ENCODE measurements at regions not wholly inside any gene's neighbourhood (a gene's known extent, or its start where the extent isn't known, plus 50 kb on each side); places are given as distances from the start of the nearest gene placed in this dataset.

- no peak overlapping the region for H3K4me3 Mint-ChIP-seq
- TF ChIP-seq, protein P1, sequence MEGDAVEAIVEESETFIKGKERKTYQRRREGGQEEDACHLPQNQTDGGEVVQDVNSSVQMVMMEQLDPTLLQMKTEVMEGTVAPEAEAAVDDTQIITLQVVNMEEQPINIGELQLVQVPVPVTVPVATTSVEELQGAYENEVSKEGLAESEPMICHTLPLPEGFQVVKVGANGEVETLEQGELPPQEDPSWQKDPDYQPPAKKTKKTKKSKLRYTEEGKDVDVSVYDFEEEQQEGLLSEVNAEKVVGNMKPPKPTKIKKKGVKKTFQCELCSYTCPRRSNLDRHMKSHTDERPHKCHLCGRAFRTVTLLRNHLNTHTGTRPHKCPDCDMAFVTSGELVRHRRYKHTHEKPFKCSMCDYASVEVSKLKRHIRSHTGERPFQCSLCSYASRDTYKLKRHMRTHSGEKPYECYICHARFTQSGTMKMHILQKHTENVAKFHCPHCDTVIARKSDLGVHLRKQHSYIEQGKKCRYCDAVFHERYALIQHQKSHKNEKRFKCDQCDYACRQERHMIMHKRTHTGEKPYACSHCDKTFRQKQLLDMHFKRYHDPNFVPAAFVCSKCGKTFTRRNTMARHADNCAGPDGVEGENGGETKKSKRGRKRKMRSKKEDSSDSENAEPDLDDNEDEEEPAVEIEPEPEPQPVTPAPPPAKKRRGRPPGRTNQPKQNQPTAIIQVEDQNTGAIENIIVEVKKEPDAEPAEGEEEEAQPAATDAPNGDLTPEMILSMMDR (IDR thresholded peaks at IDR 0.05) = no peak
- no peak for TF ChIP-seq EZH2 (IDR thresholded peaks at IDR 0.05; ENCODE audit: borderline replicate concordance, insufficient read depth, low read depth, low read length, poor library complexity, severe bottlenecking)
- Histone ChIP-seq H4K20me1 (ENCODE audit: control insufficient read depth, insufficient read depth, low read length, poor library complexity, severe bottlenecking) (no peaks in the 10 kb centered on the region), H3K27ac (ENCODE audit: low read length in 2 of 2) (no peak overlapping the region), H2AFZ (ENCODE audit: insufficient read depth, low read depth, low read length, poor library complexity, severe bottlenecking) (peak overlapping the region; percentile 22), H3K9ac (ENCODE audit: low read length) (no peak overlapping the region), H3K4me2 (replicated peaks; ENCODE audit: low read depth, low read length, poor library complexity, severe bottlenecking) (no peak overlapping the region), H3K9me3 (ENCODE audit: control extremely low read depth in 1 of 3, control insufficient read depth in 2 of 3, insufficient read depth in 1 of 3, low read length in 2 of 3) (peaks cover 0 to 10% (median 0%) of the 10 kb centered on the region in 3 donors), H3K4me3 (ENCODE audit: control extremely low read depth in 1 of 5, extremely low read depth in 1 of 5, insufficient read depth in 1 of 5, low read depth in 2 of 5, low read length in 4 of 5) (no peak overlapping the region), H3K4me1 (ENCODE audit: control insufficient read depth in 2 of 2, insufficient read depth in 2 of 2, low read length in 2 of 2) (peaks cover 0 to 3% of the 10 kb centered on the region in 2 donors), H3K79me2 (ENCODE audit: control insufficient read depth, insufficient read depth, low read length) (no peaks in the 10 kb centered on the region), H3K36me3 (replicated peaks in 1 of 2; ENCODE audit: control extremely low read depth in 1 of 2, control insufficient read depth in 1 of 2, extremely low read depth in 1 of 2, insufficient read depth in 2 of 2, low read length in 1 of 2) (no peaks in the 10 kb centered on the region), H3K27me3 (replicated peaks in 1 of 4; ENCODE audit: control extremely low read depth in 1 of 4, control insufficient read depth in 3 of 4, insufficient read depth in 4 of 4, low read length in 3 of 4) (peaks cover 0 to 28% (median 8%) of the 10 kb centered on the region in 4 experiments)
- H3K9me3 Mint-ChIP-seq (ENCODE audit: insufficient read depth) = peaks cover 12% of the 10 kb centered on the region
- 27% methylated on average over 21 of the region's 27 CpGs for WGBS (ENCODE audit: insufficient coverage)
- ChIA-PET CTCF (no interaction called here), POLR2A (no interaction called here)
- ATAC-seq (ENCODE audit: low read depth) (no peak), DNase-seq (no peak)
- H3K4me1 Mint-ChIP-seq = peaks cover 3% of the 10 kb centered on the region
- peaks cover 35% of the 10 kb centered on the region for H3K27me3 Mint-ChIP-seq
- intact Hi-C loops (cut with micrococcal nuclease) = no loop called here
- no peak overlapping the region for H3K27ac Mint-ChIP-seq
These were observed 52.7 kb upstream of the LHX1 start for GRCh38 chr17:36884495-36885152.

DNA sequence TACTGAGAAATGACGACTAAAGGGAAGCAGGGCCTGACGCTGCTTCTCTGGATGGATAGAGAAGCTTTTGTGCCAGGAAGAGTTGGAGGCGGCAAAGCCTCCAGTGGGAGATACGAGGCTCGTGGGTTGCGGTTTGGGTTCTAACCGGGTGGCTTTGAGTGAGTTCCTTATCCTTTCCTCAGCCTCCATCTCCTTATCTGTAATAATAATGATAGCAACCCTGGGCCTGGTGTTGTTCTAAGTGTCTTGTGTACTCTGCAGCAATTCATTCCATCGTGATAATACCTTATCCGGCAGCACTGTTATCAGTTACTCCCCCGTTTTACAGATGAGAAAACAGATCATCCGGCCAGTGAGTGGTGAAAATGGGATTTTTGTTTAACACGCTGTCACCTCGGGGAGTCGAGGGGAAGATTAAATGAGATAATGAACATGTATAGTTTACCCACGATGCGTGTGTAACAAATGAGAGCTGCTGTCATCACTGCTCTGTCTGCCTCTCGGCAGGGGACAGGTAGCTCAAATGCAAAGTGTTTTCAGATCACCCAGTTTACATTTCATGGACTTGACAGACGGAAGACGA lies 52.0 kb upstream of the LHX1 start:
- no peak overlapping the region for H3K4me2 ChIP-seq (replicated peaks; ENCODE audit: low read depth, low read length, poor library complexity, severe bottlenecking)
- H3K4me1 ChIP-seq (ENCODE audit: control insufficient read depth in 2 of 2, insufficient read depth in 2 of 2, low read length in 2 of 2) = peaks cover 0 to 3% of the 10 kb centered on the region in 2 donors
- Mint-ChIP-seq H3K27me3 (peaks cover 41% of the 10 kb centered on the region), H3K9me3 (ENCODE audit: insufficient read depth) (peaks cover 12% of the 10 kb centered on the region), H3K4me1 (peaks cover 3% of the 10 kb centered on the region), H3K27ac (no peak overlapping the region), H3K4me3 (no peak overlapping the region)
- ChIA-PET POLR2A (no interaction called here), CTCF (no interaction called here)
- H3K79me2 ChIP-seq (ENCODE audit: control insufficient read depth, insufficient read depth, low read length) = no peaks in the 10 kb centered on the region
- peaks cover 0 to 28% (median 8%) of the 10 kb centered on the region in 4 experiments for H3K27me3 ChIP-seq (replicated peaks in 1 of 4; ENCODE audit: control extremely low read depth in 1 of 4, control insufficient read depth in 3 of 4, insufficient read depth in 4 of 4, low read length in 3 of 4)
- TF ChIP-seq EZH2 (IDR thresholded peaks at IDR 0.05; ENCODE audit: borderline replicate concordance, insufficient read depth, low read depth, low read length, poor library complexity, severe bottlenecking) = no peak
- TF ChIP-seq, protein P1 (IDR thresholded peaks at IDR 0.05) = no peak
- DNase-seq (no peak), ATAC-seq (ENCODE audit: low read depth) (no peak)
- H3K36me3 ChIP-seq (replicated peaks in 1 of 2; ENCODE audit: control extremely low read depth in 1 of 2, control insufficient read depth in 1 of 2, extremely low read depth in 1 of 2, insufficient read depth in 2 of 2, low read length in 1 of 2) = no peaks in the 10 kb centered on the region
- no peaks in the 10 kb centered on the region for H4K20me1 ChIP-seq (ENCODE audit: control insufficient read depth, insufficient read depth, low read length, poor library complexity, severe bottlenecking)
- no peak overlapping the region for H3K9ac ChIP-seq (ENCODE audit: low read length)
- H2AFZ ChIP-seq (ENCODE audit: insufficient read depth, low read depth, low read length, poor library complexity, severe bottlenecking) = peak overlapping the region; percentile 22
- no peak overlapping the region for H3K4me3 ChIP-seq (ENCODE audit: control extremely low read depth in 1 of 5, extremely low read depth in 1 of 5, insufficient read depth in 1 of 5, low read depth in 2 of 5, low read length in 4 of 5)
- WGBS (ENCODE audit: insufficient coverage) = 72% methylated on average over 16 of the region's 19 CpGs
- peaks cover 0 to 10% (median 0%) of the 10 kb centered on the region in 3 donors for H3K9me3 ChIP-seq (ENCODE audit: control extremely low read depth in 1 of 3, control insufficient read depth in 2 of 3, insufficient read depth in 1 of 3, low read length in 2 of 3)
- intact Hi-C loops (cut with micrococcal nuclease) = no loop called here
- H3K27ac ChIP-seq (ENCODE audit: low read length in 2 of 2) = no peak overlapping the region

Measured in B cell (primary cell).